ENCODE measurements at regions not wholly inside any gene's neighbourhood (a gene's known extent, or its start where the extent isn't known, plus 50 kb on each side); places are given as distances from the start of the nearest gene placed in this dataset.
A peak's percentile ranks its signal among the peaks of the same experiment; 100 is the strongest.

GRCh38 chr2:160602073-160602472, 108.5 kb upstream of the RBMS1 start:
- Mint-ChIP-seq H3K4me1 (no peaks in the 10 kb centered on the region), H3K27me3 (ENCODE audit: low read depth in 2 of 2) (peaks cover 0 to 2% of the 10 kb centered on the region in 2 donors), H3K27ac (no peak overlapping the region), H3K4me3 (no peak overlapping the region), H3K36me3 (no peaks in the 10 kb centered on the region), H3K9me3 (no peaks in the 10 kb centered on the region)
- Histone ChIP-seq H3K9me3 (ENCODE audit: control insufficient read depth, insufficient read depth, low read length) (no peaks in the 10 kb centered on the region), H3K4me3 (ENCODE audit: low read length) (no peak overlapping the region), H3K36me3 (ENCODE audit: control insufficient read depth, insufficient read depth, low read length) (no peaks in the 10 kb centered on the region), H3K27ac (ENCODE audit: low read length) (no peak overlapping the region), H3K27me3 (ENCODE audit: control insufficient read depth, insufficient read depth, low read length) (no peaks in the 10 kb centered on the region), H3K4me1 (ENCODE audit: control insufficient read depth, insufficient read depth, low read length) (no peaks in the 10 kb centered on the region)
- no peak for TF ChIP-seq CTCF (IDR thresholded peaks at IDR 0.05)
- no CpG with 5 or more reads among the region's 2 CpGs for WGBS (ENCODE audit: insufficient coverage)
- ATAC-seq = no peak
- intact Hi-C loops (cut with micrococcal nuclease) = no loop called here
- DNase-seq = no peak

DNA sequence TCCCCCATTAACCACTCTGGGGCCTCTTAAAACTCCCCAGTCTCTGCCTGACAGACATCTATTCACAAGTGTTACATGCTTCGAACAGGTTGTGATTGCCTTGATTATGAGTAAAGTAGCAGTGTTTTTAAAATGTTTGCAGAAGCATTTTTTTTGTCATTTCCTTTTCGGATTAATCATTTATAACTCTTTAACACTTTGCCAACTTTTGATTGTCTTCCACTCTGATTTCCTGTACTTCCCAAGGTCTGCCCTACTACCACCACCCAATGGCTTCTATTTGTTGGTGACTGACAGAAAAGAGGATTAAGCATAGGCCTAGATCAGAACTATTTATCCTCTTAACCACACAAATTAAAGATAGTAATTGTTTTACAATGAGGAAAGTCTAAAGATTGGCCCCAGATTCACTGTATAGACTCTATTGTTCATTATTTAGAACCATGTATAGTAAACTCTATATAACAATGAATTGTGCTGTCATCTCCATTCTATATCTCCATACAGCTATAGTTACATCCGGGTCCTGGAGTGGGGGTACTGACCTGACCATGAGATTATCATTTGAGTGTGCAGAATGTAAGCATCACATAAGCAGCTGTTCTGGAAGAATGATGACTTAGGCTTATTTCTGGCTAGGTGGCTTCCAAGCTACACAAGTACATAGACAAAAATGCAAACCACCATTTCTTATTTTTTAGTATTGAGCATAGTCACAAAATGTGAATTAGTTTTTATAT, 110.3 kb upstream of the RBMS1 start:
- Histone ChIP-seq H3K4me1 (ENCODE audit: control insufficient read depth, insufficient read depth, low read length) (no peaks in the 10 kb centered on the region), H3K9me3 (ENCODE audit: control insufficient read depth, insufficient read depth, low read length) (no peaks in the 10 kb centered on the region), H3K4me3 (ENCODE audit: low read length) (no peak overlapping the region), H3K27me3 (ENCODE audit: control insufficient read depth, insufficient read depth, low read length) (no peaks in the 10 kb centered on the region), H3K36me3 (ENCODE audit: control insufficient read depth, insufficient read depth, low read length) (no peaks in the 10 kb centered on the region), H3K27ac (ENCODE audit: low read length) (no peak overlapping the region)
- WGBS (ENCODE audit: insufficient coverage) = no CpG with 5 or more reads among the region's 3 CpGs
- DNase-seq = no peak
- no peak for TF ChIP-seq CTCF (IDR thresholded peaks at IDR 0.05)
- Mint-ChIP-seq H3K4me3 (no peak overlapping the region), H3K36me3 (no peaks in the 10 kb centered on the region), H3K27ac (no peak overlapping the region), H3K9me3 (no peaks in the 10 kb centered on the region), H3K4me1 (no peaks in the 10 kb centered on the region), H3K27me3 (ENCODE audit: low read depth in 2 of 2) (peaks cover 0 to 2% of the 10 kb centered on the region in 2 donors)
- no peak for ATAC-seq
- intact Hi-C loops (cut with micrococcal nuclease) = no loop called here

- H3K27me3 ChIP-seq (ENCODE audit: control insufficient read depth, insufficient read depth, low read length) = no peaks in the 10 kb centered on the region
- DNase-seq (no peak), ATAC-seq (no peak)
- no peak for TF ChIP-seq CTCF (IDR thresholded peaks at IDR 0.05)
- no peaks in the 10 kb centered on the region for H3K36me3 ChIP-seq (ENCODE audit: control insufficient read depth, insufficient read depth, low read length)
- Mint-ChIP-seq H3K4me3 (no peak overlapping the region), H3K9me3 (no peaks in the 10 kb centered on the region), H3K27me3 (ENCODE audit: low read depth in 2 of 2) (peaks cover 0 to 7% of the 10 kb centered on the region in 2 donors), H3K4me1 (no peaks in the 10 kb centered on the region), H3K27ac (no peak overlapping the region), H3K36me3 (no peaks in the 10 kb centered on the region)
- no peaks in the 10 kb centered on the region for H3K9me3 ChIP-seq (ENCODE audit: control insufficient read depth, insufficient read depth, low read length)
- H3K27ac ChIP-seq (ENCODE audit: low read length) = no peak overlapping the region
- no peaks in the 10 kb centered on the region for H3K4me1 ChIP-seq (ENCODE audit: control insufficient read depth, insufficient read depth, low read length)
- intact Hi-C loops (cut with micrococcal nuclease) = no loop called here
- H3K4me3 ChIP-seq (ENCODE audit: low read length) = no peak overlapping the region
- WGBS (ENCODE audit: insufficient coverage) = no CpG with 5 or more reads among the region's 1 CpG
Observed at GRCh38 chr2:160606341-160606740, 112.7 kb upstream of the RBMS1 start.

- no CpG with 5 or more reads among the region's 1 CpG for WGBS (ENCODE audit: insufficient coverage)
- DNase-seq = peak in 1 of 2 donors; percentile 15
Observed at GRCh38 chr2:160608599-160608998, 115.0 kb upstream of the RBMS1 start.

More at GRCh38 chr2:160608599-160608998, 115.0 kb upstream of the RBMS1 start:
- H3K9me3 Mint-ChIP-seq = no peaks in the 10 kb centered on the region
- ATAC-seq = no peak
- TF ChIP-seq CTCF (IDR thresholded peaks at IDR 0.05) = no peak
- Histone ChIP-seq H3K4me1 (ENCODE audit: control insufficient read depth, insufficient read depth, low read length) (no peaks in the 10 kb centered on the region), H3K27me3 (ENCODE audit: control insufficient read depth, insufficient read depth, low read length) (peaks cover 3% of the 10 kb centered on the region), H3K4me3 (ENCODE audit: low read length) (no peak overlapping the region), H3K9me3 (ENCODE audit: control insufficient read depth, insufficient read depth, low read length) (no peaks in the 10 kb centered on the region), H3K36me3 (ENCODE audit: control insufficient read depth, insufficient read depth, low read length) (no peaks in the 10 kb centered on the region), H3K27ac (ENCODE audit: low read length) (no peak overlapping the region)
- no peaks in the 10 kb centered on the region for H3K36me3 Mint-ChIP-seq
- no peak overlapping the region for H3K4me3 Mint-ChIP-seq
- H3K4me1 Mint-ChIP-seq = no peaks in the 10 kb centered on the region
- peaks cover 0 to 7% of the 10 kb centered on the region in 2 donors for H3K27me3 Mint-ChIP-seq (ENCODE audit: low read depth in 2 of 2)
- H3K27ac Mint-ChIP-seq = no peak overlapping the region
- intact Hi-C loops (cut with micrococcal nuclease) = no loop called here

Measured in natural killer cell (primary cell).